DMS53 treated with DMSO at 0.1 percent for 48 hours (cell line): ENCODE measurements at regions not wholly inside any gene's neighbourhood (a gene's known extent, or its start where the extent isn't known, plus 50 kb on each side); places are given as distances from the start of the nearest gene placed in this dataset.

ENCODE experiments used
- DNase-seq: peaks from one replicate; lab custom pipeline; 2025; ENCODE audit not compliant: unreplicated experiment; lab: John Stamatoyannopoulos, UW

DNA sequence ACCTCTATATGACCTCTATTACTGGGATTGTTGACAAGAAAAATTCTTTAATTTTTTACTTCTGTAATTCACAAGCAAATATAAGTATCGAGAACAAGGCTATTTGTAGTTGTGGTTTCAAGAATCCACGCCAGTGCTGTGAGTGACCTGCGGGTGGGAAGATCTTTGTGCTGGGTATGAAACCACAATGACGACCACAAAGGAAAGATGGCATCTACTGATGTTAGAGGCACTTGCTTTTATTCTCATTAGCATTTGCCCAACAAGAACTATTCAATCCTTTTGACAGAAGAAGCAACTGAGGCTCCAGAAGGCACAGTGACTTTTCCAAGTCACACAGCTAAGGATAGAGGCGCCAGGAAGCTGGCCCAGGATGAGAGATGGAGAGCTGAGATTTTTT, 1054.9 kb downstream of the TBC1D22A start:
- DNase-seq = no peak

GRCh38 chr22:47816863-47817210, 1054.4 kb downstream of the TBC1D22A start:
- DNase-seq = no peak

- DNase-seq = no peak
Observed at GRCh38 chr22:47816121-47816862, 1053.8 kb downstream of the TBC1D22A start.

- no peak for DNase-seq
Observed at GRCh38 chr22:47814474-47814873, 1052.0 kb downstream of the TBC1D22A start.

DNA sequence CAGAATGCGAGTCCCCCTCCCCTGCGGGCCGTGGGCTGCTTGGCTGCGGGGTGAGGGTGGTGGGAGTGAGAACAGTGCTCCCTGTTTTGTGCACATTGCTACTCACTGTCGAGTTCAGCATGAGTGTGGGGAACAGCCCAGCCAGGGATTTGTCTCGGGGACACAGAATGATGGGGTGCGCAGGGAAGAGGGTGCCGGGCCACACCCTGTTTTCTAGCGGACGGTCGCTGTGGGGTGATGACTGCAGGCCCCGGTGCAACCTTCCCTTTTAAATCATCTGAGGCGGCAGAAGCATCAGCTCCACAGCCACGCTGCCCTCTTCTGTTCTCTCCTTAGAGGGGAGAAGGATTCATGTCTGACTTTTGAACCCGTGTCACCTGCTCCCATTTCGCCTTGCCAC, 1051.2 kb downstream of the TBC1D22A start:
- DNase-seq = no peak

- DNase-seq = no peak
Observed at GRCh38 chr22:47811971-47812370, 1049.5 kb downstream of the TBC1D22A start.

DNA sequence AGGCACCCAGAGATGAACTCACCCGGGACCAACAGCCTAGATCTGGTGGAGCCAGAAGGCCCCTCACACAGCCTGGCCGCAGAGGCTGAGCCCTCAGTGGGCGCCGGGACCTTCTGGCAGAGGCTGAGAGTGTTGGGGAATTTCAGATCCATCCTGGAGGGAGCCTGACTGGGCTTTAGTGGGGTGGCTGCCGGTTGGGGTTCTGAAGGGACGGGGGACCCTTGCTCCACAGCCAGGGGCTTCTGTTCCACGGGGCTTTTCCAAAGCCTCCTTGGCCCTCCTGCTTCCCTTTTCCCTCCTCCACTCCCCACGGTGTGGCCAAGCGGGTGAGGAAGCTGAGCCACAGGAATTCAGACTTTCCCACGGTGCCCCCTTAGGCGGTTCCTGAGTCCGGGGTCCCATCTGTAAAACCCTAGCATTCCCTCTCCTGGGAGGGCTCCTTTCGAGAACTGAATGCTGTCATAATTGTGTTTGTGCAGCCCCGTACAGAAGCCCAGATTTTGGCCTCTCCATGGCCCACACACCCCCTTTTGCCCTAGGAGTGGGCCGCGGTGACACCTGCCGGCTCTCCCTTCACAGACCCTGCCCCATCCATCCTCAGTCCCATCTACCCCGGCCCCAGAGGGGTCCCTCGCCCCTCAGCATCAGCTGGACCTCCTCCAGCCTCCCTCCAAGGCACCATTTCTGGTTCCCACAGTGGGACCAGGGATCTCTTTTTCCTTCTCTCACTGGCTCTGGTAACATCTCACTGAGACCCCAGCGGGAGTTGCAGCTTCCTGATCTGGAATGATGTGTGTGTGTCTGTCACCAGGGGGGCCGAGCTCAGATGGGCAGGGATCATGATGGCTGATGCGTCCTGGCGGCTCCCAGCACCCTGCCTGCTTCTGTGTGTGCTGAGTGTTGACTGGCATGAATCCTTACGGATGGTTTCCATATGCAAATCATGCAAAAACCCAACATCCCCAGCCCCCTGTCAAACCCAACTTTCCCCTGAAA, 1048.4 kb downstream of the TBC1D22A start:
- no peak for DNase-seq

GRCh38 chr22:47808886-47809620, 1046.6 kb downstream of the TBC1D22A start:
- no peak for DNase-seq

GRCh38 chr22:47808236-47808635, 1045.8 kb downstream of the TBC1D22A start:
- no peak for DNase-seq

DNA sequence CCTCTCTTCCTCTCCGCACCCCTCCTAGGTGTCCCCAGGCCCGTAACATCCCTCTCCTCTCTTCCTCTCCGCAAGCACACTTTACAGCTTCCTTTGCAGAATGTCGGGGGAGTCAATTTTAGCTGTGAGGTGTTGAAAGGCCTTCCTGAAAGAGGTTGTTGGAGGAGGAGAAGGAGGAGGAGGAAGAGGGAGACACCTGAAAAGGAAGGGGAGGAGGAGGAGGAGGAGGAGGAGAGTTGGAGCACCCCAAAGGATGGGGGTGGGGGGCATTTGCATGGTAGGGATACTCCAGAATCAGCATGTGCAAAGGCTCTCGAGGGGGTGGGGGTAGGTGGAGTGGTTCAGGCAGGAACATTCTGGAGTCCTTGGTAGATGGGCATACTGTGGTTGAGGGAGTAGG, 1045.1 kb downstream of the TBC1D22A start:
- DNase-seq = no peak

GRCh38 chr22:47806894-47807293, 1044.4 kb downstream of the TBC1D22A start:
- DNase-seq = no peak

DNA sequence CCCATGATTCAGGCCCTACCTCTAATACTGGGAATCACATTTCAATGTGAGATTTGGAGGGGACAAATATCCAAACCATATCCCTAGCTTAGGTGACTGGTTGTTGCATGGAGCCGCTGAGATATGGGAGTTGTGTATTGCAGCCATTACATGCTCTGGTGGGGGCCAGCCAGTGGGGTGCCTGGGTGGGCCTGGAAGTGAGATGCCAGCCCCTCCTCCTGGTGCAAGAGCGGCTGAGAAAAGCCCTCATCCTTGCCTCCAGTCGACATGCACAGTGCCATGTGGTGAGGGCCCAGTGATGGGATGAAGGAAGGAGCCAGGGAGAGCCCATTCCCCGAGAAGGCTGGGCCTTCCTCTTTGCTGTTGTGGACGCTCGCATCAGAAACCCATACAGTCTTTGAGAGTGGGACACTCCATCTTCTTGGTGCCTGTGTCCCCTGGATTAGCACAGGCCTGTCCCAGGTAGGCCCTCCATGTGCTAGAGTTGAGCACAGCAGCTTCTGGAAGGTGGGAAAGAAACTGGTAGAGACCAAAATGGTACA, 1043.0 kb downstream of the TBC1D22A start:
- DNase-seq = no peak

- DNase-seq = no peak
Observed at GRCh38 chr22:47804281-47804680, 1041.8 kb downstream of the TBC1D22A start.

DNA sequence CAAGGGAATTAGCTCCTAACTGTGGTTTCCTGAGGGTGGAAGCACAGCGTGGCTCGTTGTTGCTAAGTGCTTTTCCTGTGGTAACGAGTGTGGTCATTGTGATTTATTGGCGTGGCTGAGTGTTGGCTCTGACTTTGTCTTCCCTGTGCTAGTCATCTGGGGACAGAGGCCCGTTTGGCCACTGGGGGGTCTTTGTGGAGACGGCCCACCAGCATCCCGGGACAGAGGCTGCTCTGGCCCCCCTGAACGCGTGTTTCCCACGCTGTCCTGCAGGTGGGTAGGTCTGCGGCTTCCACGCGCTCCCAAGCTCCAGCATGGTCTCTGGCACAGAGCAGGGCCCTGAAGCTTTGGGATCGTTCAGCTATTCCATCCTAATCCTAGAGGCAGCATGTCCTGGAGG, 1040.0 kb downstream of the TBC1D22A start:
- DNase-seq = no peak

GRCh38 chr22:47801541-47802245, 1039.2 kb downstream of the TBC1D22A start:
- DNase-seq = no peak

DNA sequence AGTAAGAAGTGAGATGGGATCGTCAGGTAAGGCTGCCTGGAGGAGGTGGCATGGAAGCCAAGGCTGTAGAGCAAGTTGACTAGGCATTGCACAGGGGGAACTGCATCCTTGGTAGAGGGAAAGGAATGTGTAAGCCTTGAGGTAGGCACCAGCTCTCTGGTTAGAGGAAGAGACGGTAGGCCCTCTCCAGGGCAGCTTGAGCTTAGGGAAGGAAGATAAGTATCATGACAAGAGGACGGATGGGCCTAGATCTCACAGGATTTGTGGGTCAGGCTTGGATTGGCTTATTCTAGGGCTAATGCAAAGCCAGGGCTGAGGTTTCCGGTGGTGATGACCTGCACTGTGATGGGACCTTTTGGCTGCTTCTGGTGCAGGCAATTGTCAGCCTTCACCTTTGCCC, 1035.8 kb downstream of the TBC1D22A start:
- no peak for DNase-seq

DNA sequence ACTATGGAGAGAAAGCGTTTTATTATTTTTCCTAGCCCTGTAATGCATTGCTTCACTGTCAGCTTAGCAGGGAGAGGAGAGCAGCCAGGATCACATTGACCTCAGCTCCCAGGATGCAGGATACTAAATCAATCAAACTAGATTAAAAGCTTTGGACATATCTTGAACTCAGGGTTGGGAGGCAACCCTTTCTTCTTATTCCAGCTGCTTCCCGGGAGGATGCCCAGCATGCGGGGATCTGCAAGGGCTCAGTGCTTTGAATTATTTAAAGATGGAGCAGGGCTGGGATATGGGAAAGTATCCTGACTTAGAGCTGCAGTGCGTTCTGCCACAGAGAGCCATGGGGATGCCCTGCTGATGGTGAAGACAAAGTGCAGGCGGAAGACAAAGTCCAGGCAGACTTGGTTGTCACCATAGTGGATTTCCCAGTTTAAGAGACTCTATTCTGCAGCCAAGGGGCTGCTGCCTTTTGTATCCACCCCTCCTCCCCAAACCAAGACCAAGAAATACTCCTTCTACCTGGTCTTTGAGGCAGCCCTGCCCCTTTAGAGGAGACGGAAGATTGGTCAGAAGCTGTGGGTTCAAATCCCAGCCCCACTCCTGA, 1035.0 kb downstream of the TBC1D22A start:
- no peak for DNase-seq

- DNase-seq = no peak
Observed at GRCh38 chr22:47796128-47796908, 1033.9 kb downstream of the TBC1D22A start.

- no peak for DNase-seq
Observed at GRCh38 chr22:47795477-47796127, 1033.2 kb downstream of the TBC1D22A start.
